Activated naive CD4-positive, alpha-beta T cell treated with anti-CD3 and anti-CD28 coated beads, Interleukin-2, amount 10 ng/mL, durations not matched to agents 7 days and 5 days (primary cell): ENCODE measurements at regions not wholly inside any gene's neighbourhood (a gene's known extent, or its start where the extent isn't known, plus 50 kb on each side); places are given as distances from the start of the nearest gene placed in this dataset.
"Not testable (repeated sequence)": the region's sequence is repeated elsewhere in the genome, so short reads cannot be mapped to it uniquely, and the experiment has no call there.

Source experiments
- CTCF ChIA-PET: fragments of 350-600 bp; sonication (Branson Sonifier 250); formaldehyde crosslinking; loops from one replicate; lab custom pipeline; 2021; ENCODE audit warnings: antibody characterized with exemption; lab: Charles Lee
- DNase-seq: peaks from one replicate; pipeline ENCODE4 v3.0.0-alpha.2; 2020
- H3K27ac Mint-ChIP-seq: one replicate; pipeline ENCODE4 v1.8.0; 2021; ENCODE audit warnings: mild to moderate bottlenecking, moderate library complexity, mixed read lengths
- H3K27me3 Mint-ChIP-seq: one replicate; pipeline ENCODE4 v1.8.0; 2021; ENCODE audit warnings: mild to moderate bottlenecking, mixed read lengths
- H3K36me3 Mint-ChIP-seq: one replicate; pipeline ENCODE4 v1.8.0; 2021; ENCODE audit warnings: mixed read lengths
- H3K4me1 Mint-ChIP-seq: one replicate; pipeline ENCODE4 v1.8.0; 2021; ENCODE audit warnings: mixed read lengths
- H3K4me3 Mint-ChIP-seq: one replicate; pipeline ENCODE4 v1.8.0; 2021; ENCODE audit warnings: mild to moderate bottlenecking, moderate library complexity, mixed read lengths
- H3K9me3 Mint-ChIP-seq: one replicate; pipeline ENCODE4 v1.8.0; 2021; ENCODE audit warnings: mixed read lengths

DNA sequence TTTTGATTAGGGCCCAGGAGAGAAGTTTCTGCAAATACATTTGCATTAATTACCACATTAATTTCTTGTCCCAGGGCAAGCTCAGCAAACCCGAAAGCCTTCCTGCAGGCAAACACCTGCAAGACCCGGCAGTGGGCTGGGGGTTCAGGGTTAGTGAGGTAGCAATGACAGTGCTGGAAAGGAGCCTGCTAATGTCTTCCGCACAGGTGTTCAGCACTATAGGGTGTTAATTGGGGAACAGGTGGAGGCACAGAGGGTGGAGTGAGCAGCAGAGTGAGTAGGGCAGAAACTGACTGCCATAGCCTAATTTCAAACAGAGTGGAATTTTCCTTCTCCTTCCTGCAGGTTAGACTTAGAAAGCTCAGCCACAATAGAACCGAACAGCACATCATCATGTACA lies 50.9 kb upstream of the UBASH3B start:
- Mint-ChIP-seq H3K27me3 (peaks cover 15% of the 10 kb centered on the region), H3K4me3 (no peak overlapping the region), H3K4me1 (no peaks in the 10 kb centered on the region), H3K27ac (no peak overlapping the region), H3K9me3 (no peaks in the 10 kb centered on the region), H3K36me3 (no peaks in the 10 kb centered on the region)
- DNase-seq = no peak
- CTCF ChIA-PET = interaction anchor here (1.1 kb wide), 1 partner anchor 29 kb away, joined by 4 read pairs; no protein-coding TSS in a partner anchor

DNA sequence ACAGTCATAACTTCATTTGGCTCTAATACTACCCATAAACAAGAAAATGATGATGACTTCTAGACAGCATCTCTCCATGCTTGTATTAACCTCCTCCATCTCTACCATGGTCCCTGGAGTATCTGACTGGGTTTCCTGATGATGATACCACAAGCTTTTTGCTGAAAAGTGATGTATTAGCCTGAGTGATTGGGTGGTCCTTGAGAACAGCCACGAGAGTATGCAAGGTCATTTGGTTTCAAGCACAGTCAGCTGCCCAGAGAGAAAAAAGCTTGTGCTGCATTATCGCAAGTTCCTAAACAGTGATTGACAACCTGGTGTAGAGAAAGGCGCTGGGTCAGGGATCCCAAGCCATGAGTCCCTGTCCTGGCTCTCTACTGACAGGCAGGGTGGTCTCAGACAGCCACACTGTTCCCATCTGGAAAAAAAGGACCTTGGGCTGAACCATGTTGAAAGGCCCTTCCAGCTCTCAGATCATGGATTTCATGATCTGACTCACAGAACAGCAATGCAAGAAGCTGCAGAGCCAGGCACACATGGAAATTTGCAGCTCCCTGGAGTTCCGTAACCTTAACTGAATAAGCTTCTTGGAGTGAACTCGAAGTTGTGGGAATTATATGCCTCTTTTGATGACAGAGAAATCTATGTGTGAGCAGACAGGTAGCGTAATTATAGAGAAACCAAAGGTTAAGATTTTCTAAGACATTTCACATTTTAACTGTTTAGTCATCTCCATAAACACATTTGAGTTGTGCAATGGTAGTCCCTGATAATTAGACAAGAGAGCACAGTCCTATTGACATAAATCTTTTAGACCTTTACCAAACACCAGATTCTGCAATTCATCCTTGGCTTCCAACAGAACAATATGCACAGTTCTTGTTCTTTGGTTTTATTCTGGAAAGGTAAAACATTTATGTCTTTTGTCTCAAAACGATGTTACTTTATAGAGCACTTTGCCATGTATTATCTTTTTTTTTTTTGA lies 54.1 kb upstream of the UBASH3B start:
- CTCF ChIA-PET = no interaction called here
- H3K27me3 Mint-ChIP-seq = peaks cover 21% of the 10 kb centered on the region
- no peak for DNase-seq
- H3K27ac Mint-ChIP-seq = no peak overlapping the region
- H3K4me1 Mint-ChIP-seq = no peaks in the 10 kb centered on the region
- no peaks in the 10 kb centered on the region for H3K36me3 Mint-ChIP-seq
- H3K9me3 Mint-ChIP-seq = no peaks in the 10 kb centered on the region
- no peak overlapping the region for H3K4me3 Mint-ChIP-seq

DNA sequence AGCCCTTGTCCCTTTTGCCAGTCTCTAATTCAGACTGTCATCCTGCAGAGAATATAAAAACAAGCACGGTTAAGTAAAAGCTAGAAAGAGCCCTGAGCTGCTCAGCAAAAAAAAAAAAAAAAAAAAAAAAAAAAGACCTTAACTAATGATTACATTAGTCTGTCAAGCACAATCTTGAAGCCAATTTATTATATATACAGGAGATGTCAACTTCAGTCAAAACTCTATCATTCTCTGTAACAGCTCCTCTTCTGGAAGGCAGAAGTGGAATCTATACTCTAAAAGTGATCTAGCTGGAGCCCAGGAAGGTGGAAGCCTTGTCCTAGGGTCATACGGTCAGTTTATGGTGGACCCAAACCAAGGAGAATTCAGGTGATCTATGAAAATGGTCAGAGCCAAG lies 55.2 kb upstream of the UBASH3B start:
- Mint-ChIP-seq H3K27ac (no peak overlapping the region), H3K4me3 (no peak overlapping the region), H3K27me3 (peaks cover 21% of the 10 kb centered on the region), H3K36me3 (no peaks in the 10 kb centered on the region), H3K4me1 (no peaks in the 10 kb centered on the region), H3K9me3 (no peaks in the 10 kb centered on the region)
- DNase-seq = no peak
- CTCF ChIA-PET = no interaction called here

DNA sequence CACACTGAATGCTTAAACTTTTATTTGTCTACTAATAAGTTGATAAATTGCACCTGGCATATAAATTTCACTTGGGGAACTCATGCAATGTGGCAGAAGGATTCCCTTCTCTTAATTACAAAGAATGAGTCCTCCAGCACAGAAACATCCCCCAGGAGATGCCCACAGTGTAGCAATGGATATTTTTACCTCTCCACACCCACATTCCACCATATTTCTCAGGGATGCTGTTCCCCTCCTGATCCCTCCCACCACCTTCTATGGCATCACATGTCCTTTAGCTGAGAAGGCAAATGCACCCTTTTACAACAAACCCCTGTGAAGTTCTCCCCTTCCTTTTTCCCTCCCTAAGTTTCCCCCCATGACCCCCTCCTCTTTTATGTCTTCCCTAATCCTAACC lies 56.1 kb upstream of the UBASH3B start:
- DNase-seq = no peak
- Mint-ChIP-seq H3K27ac (no peak overlapping the region), H3K4me1 (no peaks in the 10 kb centered on the region), H3K36me3 (no peaks in the 10 kb centered on the region), H3K9me3 (no peaks in the 10 kb centered on the region), H3K27me3 (peaks cover 19% of the 10 kb centered on the region), H3K4me3 (no peak overlapping the region)
- CTCF ChIA-PET = interaction anchor here (0.8 kb wide), 1 partner anchor 423 kb away, joined by 3 read pairs; no protein-coding TSS in a partner anchor

DNA sequence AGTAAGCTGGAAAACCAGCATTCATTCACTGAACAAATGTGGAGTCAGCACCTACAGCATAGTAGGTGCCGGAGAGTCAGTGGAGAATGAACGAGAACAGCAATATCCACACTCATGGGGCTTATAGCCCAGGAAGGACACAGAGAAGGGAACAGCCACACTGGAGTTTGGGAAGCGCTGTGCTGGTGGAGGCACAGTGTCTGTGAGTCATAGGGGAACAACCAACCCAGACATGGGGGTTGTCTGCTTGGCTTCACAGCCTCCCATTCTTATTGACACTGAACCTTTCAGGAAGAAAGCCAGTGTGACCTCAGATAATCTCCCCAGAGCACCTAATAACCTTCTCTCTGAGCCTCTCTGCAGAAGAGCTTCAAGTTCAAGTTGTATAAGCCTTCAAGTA lies 56.6 kb upstream of the UBASH3B start:
- no peaks in the 10 kb centered on the region for H3K4me1 Mint-ChIP-seq

DNA sequence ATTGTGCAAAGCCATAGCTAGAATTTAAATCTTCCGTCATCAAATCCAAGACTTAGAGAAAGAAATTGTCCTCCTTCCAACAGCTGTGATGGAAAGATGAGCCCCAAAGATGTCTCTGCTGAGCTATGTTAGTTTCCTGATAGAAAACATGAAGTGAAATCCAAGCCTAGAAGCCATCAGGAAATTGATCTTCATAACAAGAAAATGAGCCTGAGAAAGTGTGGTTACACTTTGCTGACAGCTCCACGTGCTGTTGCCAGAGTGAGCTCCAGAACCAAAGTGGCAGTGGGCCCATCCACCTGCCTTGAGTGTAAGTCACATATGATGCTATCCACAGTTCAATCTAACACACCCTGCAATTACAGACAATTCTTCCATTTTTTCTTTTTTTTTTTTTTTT lies 58.0 kb upstream of the UBASH3B start:
- Mint-ChIP-seq H3K27me3 (peaks cover 22% of the 10 kb centered on the region), H3K4me3 (no peak overlapping the region)

More for the DNA sequence above, 56.6 kb upstream of the UBASH3B start:
- Mint-ChIP-seq H3K27me3 (peaks cover 16% of the 10 kb centered on the region), H3K36me3 (no peaks in the 10 kb centered on the region), H3K9me3 (no peaks in the 10 kb centered on the region), H3K27ac (no peak overlapping the region), H3K4me3 (no peak overlapping the region)
- no peak for DNase-seq
- CTCF ChIA-PET = no interaction called here

DNA sequence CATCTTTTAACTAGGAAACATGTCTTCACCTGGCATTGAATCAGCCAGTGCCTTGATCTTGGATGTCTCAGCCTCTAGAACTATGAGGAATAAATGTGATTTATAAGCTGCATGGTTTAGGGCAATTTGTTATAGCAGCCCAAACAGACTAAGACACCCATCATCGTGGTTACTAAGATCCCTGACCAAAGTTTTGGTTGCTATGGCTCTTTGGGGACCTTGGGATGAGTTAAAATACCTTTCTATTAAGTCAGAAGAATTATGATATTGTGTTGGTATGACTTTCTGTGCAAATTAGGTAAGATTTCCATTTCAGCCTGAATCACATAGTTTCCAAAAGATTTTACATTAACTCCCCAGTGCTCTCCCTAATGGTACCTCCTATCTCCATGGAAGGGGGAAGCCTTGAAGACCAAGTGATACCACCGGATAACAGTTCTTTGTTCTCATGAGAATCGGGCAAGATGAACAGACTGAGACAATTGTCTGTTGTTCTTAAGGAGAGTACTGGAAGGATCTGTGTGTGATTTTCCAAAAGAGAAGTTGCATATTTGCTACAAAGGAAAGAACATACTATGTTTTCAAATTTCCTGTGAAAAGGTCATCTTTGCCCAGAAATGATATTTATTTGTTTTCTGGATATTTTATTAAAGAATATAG lies 60.4 kb upstream of the UBASH3B start:
- no peak for DNase-seq
- H3K36me3 Mint-ChIP-seq = no peaks in the 10 kb centered on the region
- no peaks in the 10 kb centered on the region for H3K4me1 Mint-ChIP-seq
- no peaks in the 10 kb centered on the region for H3K9me3 Mint-ChIP-seq
- no peak overlapping the region for H3K27ac Mint-ChIP-seq
- H3K4me3 Mint-ChIP-seq = no peak overlapping the region
- CTCF ChIA-PET = interaction anchor here (1.7 kb wide), 1 partner anchor 15 kb away, joined by 3 read pairs; no protein-coding TSS in a partner anchor
- H3K27me3 Mint-ChIP-seq = peaks cover 21% of the 10 kb centered on the region

More for the DNA sequence above, 58.0 kb upstream of the UBASH3B start:
- Mint-ChIP-seq H3K4me1 (no peaks in the 10 kb centered on the region), H3K36me3 (no peaks in the 10 kb centered on the region), H3K9me3 (no peaks in the 10 kb centered on the region), H3K27ac (no peak overlapping the region)
- CTCF ChIA-PET = interaction anchor here (0.8 to 1.5 kb wide), 3 partner anchors 17 to 159 kb away, joined by 3 to 7 read pairs (median 3); no protein-coding TSS in a partner anchor
- no peak for DNase-seq

DNA sequence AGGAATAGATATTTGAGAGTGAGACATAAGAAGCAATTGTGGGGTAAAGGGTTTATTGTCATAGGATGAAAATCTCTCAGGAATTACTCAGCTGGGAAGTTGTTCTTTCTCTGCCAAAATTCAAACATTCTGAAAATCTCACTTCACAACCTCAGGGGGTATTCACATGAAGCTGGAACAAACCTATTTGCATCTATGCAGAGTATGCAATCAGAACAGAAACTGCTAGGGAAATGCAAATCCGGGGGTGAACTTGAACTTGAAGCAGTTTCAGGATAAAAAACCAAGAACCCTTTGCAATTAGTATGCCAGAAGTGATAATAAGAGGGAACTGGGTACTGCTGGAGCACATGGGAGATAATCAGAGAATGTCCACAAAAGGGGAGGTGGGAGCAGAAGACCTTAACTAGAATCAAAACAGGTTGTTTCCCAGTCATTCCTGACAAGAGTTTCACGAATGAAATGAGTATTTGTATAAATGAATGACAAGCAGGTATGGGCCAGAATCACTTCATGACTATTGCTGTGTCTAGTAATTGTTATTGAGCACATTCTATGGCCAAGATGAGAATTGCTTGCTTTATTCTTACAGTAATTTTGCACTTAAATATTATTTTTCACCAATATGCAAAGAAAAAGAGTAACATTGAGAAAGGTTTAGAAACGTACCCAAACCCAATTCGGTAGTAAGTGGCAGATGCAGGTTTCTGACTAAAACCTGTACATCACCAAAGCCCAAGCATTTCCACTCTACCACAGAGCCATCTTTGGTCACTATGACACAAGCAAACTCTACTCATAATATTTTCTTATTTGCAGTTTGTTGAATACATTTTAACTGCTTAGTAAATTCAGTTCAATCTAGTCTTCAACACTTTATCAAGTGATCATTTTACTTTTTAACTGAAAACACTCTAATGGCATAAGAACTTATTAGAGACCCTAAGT lies 61.8 kb upstream of the UBASH3B start:
- Mint-ChIP-seq H3K9me3 (no peaks in the 10 kb centered on the region), H3K4me3 (no peak overlapping the region), H3K27ac (no peak overlapping the region), H3K27me3 (peaks cover 28% of the 10 kb centered on the region), H3K4me1 (no peaks in the 10 kb centered on the region), H3K36me3 (no peaks in the 10 kb centered on the region)
- no peak for DNase-seq
- CTCF ChIA-PET = interaction anchor here (1.7 kb wide), 1 partner anchor 14 kb away, joined by 3 read pairs; no protein-coding TSS in a partner anchor

DNA sequence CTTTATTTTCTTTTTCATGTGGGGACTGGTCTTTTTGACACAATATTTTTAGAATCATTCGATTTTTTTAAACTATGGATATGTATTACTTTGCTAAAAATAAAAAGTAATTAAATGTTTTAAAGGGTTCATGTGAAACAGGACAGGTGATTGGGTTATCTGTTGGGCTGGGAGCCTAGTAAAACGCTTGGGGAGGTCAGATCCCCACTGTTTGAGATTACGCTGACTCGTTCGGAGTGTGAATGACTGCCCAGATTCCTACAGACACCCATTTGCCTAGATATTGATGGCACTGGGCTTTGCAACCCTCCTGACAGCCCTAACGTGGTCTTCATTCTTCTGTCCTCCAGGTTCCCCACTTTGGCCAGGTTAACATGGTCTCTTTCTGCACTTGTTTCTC lies 62.9 kb upstream of the UBASH3B start:
- Mint-ChIP-seq H3K4me3 (no peak overlapping the region), H3K36me3 (no peaks in the 10 kb centered on the region), H3K9me3 (no peaks in the 10 kb centered on the region), H3K4me1 (no peaks in the 10 kb centered on the region), H3K27me3 (peaks cover 28% of the 10 kb centered on the region), H3K27ac (no peak overlapping the region)
- no peak for DNase-seq
- CTCF ChIA-PET = no interaction called here

DNA sequence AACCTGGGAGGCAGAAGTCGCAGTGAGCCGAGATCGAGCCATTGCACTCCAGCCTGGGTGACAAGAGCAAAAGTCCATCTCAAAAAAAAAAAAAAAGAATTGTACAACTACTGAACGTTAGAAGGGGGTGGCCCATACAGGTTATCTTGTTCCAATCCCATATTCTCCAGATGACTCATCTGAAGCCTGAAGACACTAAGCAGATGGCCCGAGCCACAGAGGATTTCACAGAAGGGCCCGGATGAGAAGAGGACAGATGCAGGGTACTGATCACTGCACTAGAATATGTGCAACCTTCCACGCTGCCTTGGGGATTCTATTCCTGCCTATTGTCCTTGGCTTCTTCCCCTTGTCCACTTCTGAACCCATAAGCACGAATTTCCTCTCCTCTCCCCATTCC lies 70.9 kb upstream of the UBASH3B start:
- Mint-ChIP-seq H3K27me3 (peaks cover 10% of the 10 kb centered on the region), H3K9me3 (peaks cover 2% of the 10 kb centered on the region)
- CTCF ChIA-PET = no interaction called here

DNA sequence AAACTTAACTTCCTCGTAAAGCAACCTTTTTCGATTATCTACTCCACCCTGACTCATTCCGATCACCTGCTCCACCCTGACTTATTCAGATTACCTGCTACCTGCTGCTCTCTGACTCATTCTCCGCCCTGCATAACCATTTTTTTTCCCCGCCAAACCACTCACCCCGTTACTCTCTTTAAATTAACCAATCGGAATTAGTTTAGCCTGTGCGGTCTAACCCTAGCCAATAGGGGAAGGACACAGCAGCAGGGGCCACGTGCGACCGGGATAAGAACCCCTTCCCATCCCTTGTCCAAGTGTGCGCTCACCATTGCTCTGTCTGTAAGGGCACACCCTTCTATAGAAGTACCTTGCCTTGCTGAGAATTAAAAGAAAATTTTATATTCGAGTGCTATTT lies 75.5 kb upstream of the UBASH3B start:
- DNase-seq, H3K27ac Mint-ChIP-seq, H3K9me3 Mint-ChIP-seq, H3K4me3 Mint-ChIP-seq, H3K4me1 Mint-ChIP-seq, H3K27me3 Mint-ChIP-seq, H3K36me3 Mint-ChIP-seq: not testable (repeated sequence)
- CTCF ChIA-PET = interaction anchor here (0.9 to 4.9 kb wide), 10 partner anchors 14 to 276 kb away, joined by 3 to 33 read pairs (median 8); no protein-coding TSS in a partner anchor

More for the DNA sequence above, 70.9 kb upstream of the UBASH3B start:
- no peak overlapping the region for H3K27ac Mint-ChIP-seq
- no peak overlapping the region for H3K4me3 Mint-ChIP-seq
- DNase-seq = no peak
- peaks cover 9% of the 10 kb centered on the region for H3K4me1 Mint-ChIP-seq
- no peaks in the 10 kb centered on the region for H3K36me3 Mint-ChIP-seq

DNA sequence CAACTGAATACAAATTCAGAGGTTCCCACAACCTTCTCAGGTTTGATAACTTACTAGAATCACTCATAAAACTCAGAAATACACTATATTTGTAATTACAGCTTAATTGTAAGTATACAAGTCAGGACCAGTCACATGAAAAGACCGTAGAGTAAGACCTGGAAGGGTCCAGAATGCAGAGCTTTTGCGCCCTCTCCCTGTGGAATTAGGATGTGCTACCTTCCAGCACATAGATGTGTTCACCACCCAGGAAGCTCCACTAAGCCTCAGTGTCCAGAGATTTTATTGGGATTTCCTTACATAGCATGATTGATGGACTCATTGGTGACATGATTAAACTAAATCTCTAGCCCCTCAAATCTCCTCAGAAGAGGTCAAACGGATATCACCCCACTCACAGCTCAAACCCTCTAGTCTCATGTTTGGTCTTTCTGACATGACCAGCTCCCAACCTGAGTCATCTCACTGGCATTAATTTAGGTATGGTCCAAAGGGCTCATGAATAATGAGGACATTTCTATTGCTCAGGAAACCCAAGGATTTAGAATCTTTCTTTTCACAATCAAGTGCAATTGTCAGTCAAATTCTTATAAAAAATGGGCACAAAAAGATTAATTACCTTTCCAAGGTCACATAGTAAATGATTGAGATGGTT lies 77.2 kb upstream of the UBASH3B start:
- Mint-ChIP-seq H3K9me3 (no peaks in the 10 kb centered on the region), H3K36me3 (no peaks in the 10 kb centered on the region), H3K27me3 (no peaks in the 10 kb centered on the region), H3K27ac (no peak overlapping the region), H3K4me1 (peaks cover 9% of the 10 kb centered on the region), H3K4me3 (no peak overlapping the region)
- CTCF ChIA-PET = interaction anchor here (0.9 to 4.9 kb wide), 5 partner anchors 10 to 275 kb away, joined by 3 to 33 read pairs (median 19); no protein-coding TSS in a partner anchor
- no peak for DNase-seq

DNA sequence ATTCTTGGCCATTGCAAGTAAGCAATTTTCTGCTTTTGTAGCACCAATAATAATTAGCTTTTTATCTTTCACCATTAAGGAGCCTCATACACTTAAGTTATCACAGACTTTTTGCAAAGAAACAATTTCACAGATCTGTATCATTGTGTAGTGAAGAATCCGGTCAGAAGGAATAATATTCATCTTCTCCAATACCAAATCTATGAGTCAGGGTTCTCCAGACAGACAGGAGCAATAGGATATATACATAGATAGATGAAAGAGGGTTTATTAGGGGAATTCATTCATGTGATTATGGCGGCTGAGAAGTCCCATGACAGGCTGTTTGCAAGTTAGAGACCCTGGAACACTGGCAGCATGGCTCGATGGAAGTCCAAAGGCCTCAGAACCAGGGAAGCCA lies 82.9 kb upstream of the UBASH3B start:
- H3K27me3 Mint-ChIP-seq = peaks cover 3% of the 10 kb centered on the region
- CTCF ChIA-PET = interaction anchor here (0.6 kb wide), 1 partner anchor 127 kb away, joined by 3 read pairs; no protein-coding TSS in a partner anchor

More for the DNA sequence above, 82.9 kb upstream of the UBASH3B start:
- Mint-ChIP-seq H3K4me3 (no peak overlapping the region), H3K36me3 (no peaks in the 10 kb centered on the region), H3K4me1 (no peaks in the 10 kb centered on the region), H3K27ac (no peak overlapping the region), H3K9me3 (no peaks in the 10 kb centered on the region)
- no peak for DNase-seq
